Smooth muscle cell (in vitro differentiated cells): ENCODE measurements at regions not wholly inside any gene's neighbourhood (a gene's known extent, or its start where the extent isn't known, plus 50 kb on each side); places are given as distances from the start of the nearest gene placed in this dataset.

Experiments
- DNase-seq: peaks from one replicate; lab custom pipeline; 2025; ENCODE audit not compliant: unreplicated experiment; lab: John Stamatoyannopoulos, UW
- H2AFZ ChIP-seq: fragments of 200-600 bp; sonication (generic); 2 replicates; pipeline ENCODE4 v1.6.0; 2016; ENCODE audit warnings: antibody characterized with exemption, low read depth, mild to moderate bottlenecking
- H3F3A ChIP-seq: fragments of 200-600 bp; sonication (generic); 2 replicates; pipeline ENCODE4 v1.6.0; 2017; ENCODE audit warnings: antibody characterized with exemption, low read depth
- H3K27ac ChIP-seq: fragments of 200-600 bp; sonication (generic); 2 replicates; pipeline ENCODE4 v1.5.1; 2016; ENCODE audit warnings: low read depth, mild to moderate bottlenecking
- H3K27me3 ChIP-seq: fragments of 200-600 bp; sonication (generic); 2 replicates; pipeline ENCODE4 v1.6.1; 2016; ENCODE audit warnings: low read depth, mild to moderate bottlenecking
- H3K36me3 ChIP-seq: fragments of 200-600 bp; sonication (generic); 2 replicates; pipeline ENCODE4 v1.5.1; 2016; ENCODE audit warnings: low read depth
- H3K4me1 ChIP-seq: fragments of 200-600 bp; sonication (generic); 2 replicates; pipeline ENCODE4 v1.5.1; 2016; ENCODE audit warnings: low read depth
- H3K4me2 ChIP-seq: fragments of 200-600 bp; sonication (generic); 2 replicates; pipeline ENCODE4 v1.6.0; 2016; ENCODE audit warnings: mild to moderate bottlenecking
- H3K4me3 ChIP-seq: fragments of 200-600 bp; sonication (generic); 2 replicates; pipeline ENCODE4 v1.5.1; 2016; ENCODE audit warnings: mild to moderate bottlenecking
- H3K79me2 ChIP-seq: fragments of 200-600 bp; sonication (generic); 2 replicates; pipeline ENCODE4 v1.6.0; 2016; ENCODE audit warnings: low read depth, mild to moderate bottlenecking
- H3K9ac ChIP-seq: fragments of 200-600 bp; sonication (generic); 2 replicates; pipeline ENCODE4 v1.6.0; 2016; ENCODE audit warnings: low read depth
- H3K9me3 ChIP-seq: fragments of 200-600 bp; sonication (generic); replicated peaks from 2 replicates; pipeline ENCODE4 v1.5.1; 2016; ENCODE audit warnings: low read depth
- H4K20me1 ChIP-seq: fragments of 200-600 bp; sonication (generic); 2 replicates; pipeline ENCODE4 v1.6.0; 2016; ENCODE audit warnings: low read depth
- WGBS: methylation state at CpG from one replicate; pipeline ENCODE4 v1.1.7; 2016; ENCODE audit warnings: low lambda C conversion rate; 5-methylcytosine and 5-hydroxymethylcytosine counted together
- TF ChIP-seq, protein P1 (sequence below): fragments of 200-600 bp; sonication (generic); IDR thresholded peaks from 2 replicates; pipeline ENCODE4 v1.5.1; 2017; ENCODE audit warnings: borderline replicate concordance, mild to moderate bottlenecking, antibody characterized with exemption; ENCODE audit not compliant: insufficient read depth, poor library complexity, severe bottlenecking

DNA sequence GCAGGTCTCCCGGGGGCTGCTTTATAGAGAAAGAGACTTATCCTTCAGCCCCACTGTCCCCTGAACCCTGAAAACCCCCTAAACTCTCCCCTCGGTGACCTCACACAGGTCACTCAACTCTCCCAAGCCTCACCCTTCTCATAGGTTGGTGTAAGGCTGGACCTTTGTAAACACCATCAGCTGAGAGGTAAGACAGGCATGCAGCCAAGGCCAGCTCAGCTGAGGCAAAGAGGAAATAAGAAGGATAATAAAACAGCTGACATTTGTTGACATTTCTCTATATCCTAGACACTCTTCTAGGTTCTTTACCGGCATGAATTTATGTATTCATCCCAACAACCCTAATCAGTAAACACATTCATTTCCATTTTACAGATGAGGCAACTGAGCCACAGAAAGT, 134.3 kb downstream of the CCT6B start:
- 90% methylated on average over 3 of the region's 3 CpGs for WGBS
- H3K9ac ChIP-seq, result no peak overlapping the region
- no peaks in the 10 kb centered on the region for H3K36me3 ChIP-seq
- TF ChIP-seq, protein P1, sequence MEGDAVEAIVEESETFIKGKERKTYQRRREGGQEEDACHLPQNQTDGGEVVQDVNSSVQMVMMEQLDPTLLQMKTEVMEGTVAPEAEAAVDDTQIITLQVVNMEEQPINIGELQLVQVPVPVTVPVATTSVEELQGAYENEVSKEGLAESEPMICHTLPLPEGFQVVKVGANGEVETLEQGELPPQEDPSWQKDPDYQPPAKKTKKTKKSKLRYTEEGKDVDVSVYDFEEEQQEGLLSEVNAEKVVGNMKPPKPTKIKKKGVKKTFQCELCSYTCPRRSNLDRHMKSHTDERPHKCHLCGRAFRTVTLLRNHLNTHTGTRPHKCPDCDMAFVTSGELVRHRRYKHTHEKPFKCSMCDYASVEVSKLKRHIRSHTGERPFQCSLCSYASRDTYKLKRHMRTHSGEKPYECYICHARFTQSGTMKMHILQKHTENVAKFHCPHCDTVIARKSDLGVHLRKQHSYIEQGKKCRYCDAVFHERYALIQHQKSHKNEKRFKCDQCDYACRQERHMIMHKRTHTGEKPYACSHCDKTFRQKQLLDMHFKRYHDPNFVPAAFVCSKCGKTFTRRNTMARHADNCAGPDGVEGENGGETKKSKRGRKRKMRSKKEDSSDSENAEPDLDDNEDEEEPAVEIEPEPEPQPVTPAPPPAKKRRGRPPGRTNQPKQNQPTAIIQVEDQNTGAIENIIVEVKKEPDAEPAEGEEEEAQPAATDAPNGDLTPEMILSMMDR, result no peak
- H3K27ac ChIP-seq, result no peak overlapping the region
- H3F3A ChIP-seq, result no peaks in the 10 kb centered on the region
- H3K4me1 ChIP-seq, result peaks cover 6% of the 10 kb centered on the region
- H3K79me2 ChIP-seq, result no peaks in the 10 kb centered on the region
- no peak overlapping the region for H2AFZ ChIP-seq
- H3K27me3 ChIP-seq, result peaks cover 24% of the 10 kb centered on the region
- no peaks in the 10 kb centered on the region for H3K9me3 ChIP-seq
- H3K4me3 ChIP-seq, result no peak overlapping the region
- H4K20me1 ChIP-seq, result no peaks in the 10 kb centered on the region
- H3K4me2 ChIP-seq, result no peak overlapping the region
- DNase-seq, result no peak

DNA sequence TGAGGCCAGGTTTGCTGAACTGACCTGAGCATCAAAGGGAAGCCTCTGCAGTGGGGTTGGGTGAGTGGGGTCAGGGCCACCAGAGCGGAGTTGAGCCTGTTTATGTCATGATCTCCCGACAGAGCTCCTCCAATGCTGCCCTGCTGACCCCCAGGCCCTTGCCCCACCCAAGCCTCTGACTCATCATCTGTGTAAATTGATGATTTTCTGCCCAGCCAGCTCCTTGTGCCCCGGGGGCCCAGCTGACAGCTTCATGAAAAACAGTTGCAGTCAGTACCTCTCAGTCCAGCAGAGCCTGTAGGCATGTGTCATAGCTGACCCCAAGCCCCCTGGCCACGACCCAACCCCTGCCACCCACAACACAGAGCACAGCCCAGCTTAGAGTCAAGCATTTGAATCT, 134.9 kb downstream of the CCT6B start:
- no peaks in the 10 kb centered on the region for H3F3A ChIP-seq
- no peak overlapping the region for H3K4me2 ChIP-seq
- peaks cover 6% of the 10 kb centered on the region for H3K4me1 ChIP-seq
- no peaks in the 10 kb centered on the region for H3K79me2 ChIP-seq
- no peaks in the 10 kb centered on the region for H4K20me1 ChIP-seq
- no peaks in the 10 kb centered on the region for H3K36me3 ChIP-seq
- no peak overlapping the region for H3K27ac ChIP-seq
- no peaks in the 10 kb centered on the region for H3K9me3 ChIP-seq
- H3K9ac ChIP-seq, result no peak overlapping the region
- no peak overlapping the region for H2AFZ ChIP-seq
- no peak overlapping the region for H3K4me3 ChIP-seq
- no peak for DNase-seq
- TF ChIP-seq, protein P1, result no peak
- 46% methylated on average over 4 of the region's 4 CpGs for WGBS
- peaks cover 21% of the 10 kb centered on the region for H3K27me3 ChIP-seq

DNA sequence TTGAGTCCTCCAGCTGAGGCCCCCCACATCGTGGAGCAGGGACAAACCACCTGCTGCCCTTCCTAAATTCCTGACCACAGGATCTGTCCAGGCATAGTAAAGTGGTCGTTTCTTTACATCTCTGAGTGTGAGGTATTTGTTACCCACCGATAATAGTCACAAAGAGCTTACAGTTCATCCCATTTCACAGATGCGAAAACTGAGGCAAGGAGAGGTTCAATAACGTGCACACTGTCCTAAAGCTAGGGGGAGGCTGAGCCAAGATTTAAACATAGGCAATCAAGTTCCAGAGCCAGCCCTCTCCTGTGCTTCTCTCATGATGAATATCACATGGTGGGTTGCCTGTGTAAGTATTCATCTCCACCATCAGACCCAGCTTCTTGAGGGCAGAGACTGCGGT, 135.4 kb downstream of the CCT6B start:
- no peak for DNase-seq
- no peak overlapping the region for H3K4me2 ChIP-seq
- H3K79me2 ChIP-seq, result no peaks in the 10 kb centered on the region
- TF ChIP-seq, protein P1, result no peak
- no peak overlapping the region for H2AFZ ChIP-seq
- no peaks in the 10 kb centered on the region for H3K9me3 ChIP-seq
- no peak overlapping the region for H3K27ac ChIP-seq
- 89% methylated on average over 6 of the region's 6 CpGs for WGBS
- no peaks in the 10 kb centered on the region for H4K20me1 ChIP-seq
- no peaks in the 10 kb centered on the region for H3F3A ChIP-seq
- H3K9ac ChIP-seq, result no peak overlapping the region
- peaks cover 8% of the 10 kb centered on the region for H3K4me1 ChIP-seq
- no peak overlapping the region for H3K4me3 ChIP-seq
- no peaks in the 10 kb centered on the region for H3K36me3 ChIP-seq
- H3K27me3 ChIP-seq, result peaks cover 17% of the 10 kb centered on the region

DNA sequence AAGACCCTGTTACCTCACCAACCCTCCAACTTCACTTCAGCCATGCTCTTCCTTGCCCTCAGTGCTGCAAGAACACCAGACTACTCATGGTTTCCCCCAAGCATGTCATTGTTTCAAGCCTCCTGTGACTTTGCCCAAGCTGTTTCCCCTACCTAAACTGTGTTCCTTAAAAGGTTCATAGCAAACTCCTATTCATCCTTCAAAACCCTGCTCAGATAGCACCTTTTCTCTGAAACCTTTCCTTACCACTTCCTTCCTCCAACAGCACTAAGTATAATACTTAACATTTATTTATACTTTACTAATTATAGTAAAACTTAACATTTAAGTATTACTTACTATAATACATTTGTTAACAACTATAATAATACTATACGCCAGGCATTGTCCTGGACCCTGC, 136.2 kb downstream of the CCT6B start:
- WGBS, result 93% methylated on average over 1 of the region's 1 CpG
- Histone ChIP-seq H3K4me1 (peaks cover 4% of the 10 kb centered on the region), H3K27ac (no peak overlapping the region), H3K4me3 (no peak overlapping the region), H2AFZ (no peak overlapping the region), H4K20me1 (no peaks in the 10 kb centered on the region), H3K9me3 (no peaks in the 10 kb centered on the region), H3F3A (no peaks in the 10 kb centered on the region), H3K79me2 (no peaks in the 10 kb centered on the region), H3K36me3 (no peaks in the 10 kb centered on the region), H3K4me2 (no peak overlapping the region), H3K27me3 (peaks cover 13% of the 10 kb centered on the region), H3K9ac (no peak overlapping the region)
- no peak for DNase-seq
- TF ChIP-seq, protein P1, result no peak
